ENCODE measurements at regions not wholly inside any gene's neighbourhood (a gene's known extent, or its start where the extent isn't known, plus 50 kb on each side); places are given as distances from the start of the nearest gene placed in this dataset.

DNA sequence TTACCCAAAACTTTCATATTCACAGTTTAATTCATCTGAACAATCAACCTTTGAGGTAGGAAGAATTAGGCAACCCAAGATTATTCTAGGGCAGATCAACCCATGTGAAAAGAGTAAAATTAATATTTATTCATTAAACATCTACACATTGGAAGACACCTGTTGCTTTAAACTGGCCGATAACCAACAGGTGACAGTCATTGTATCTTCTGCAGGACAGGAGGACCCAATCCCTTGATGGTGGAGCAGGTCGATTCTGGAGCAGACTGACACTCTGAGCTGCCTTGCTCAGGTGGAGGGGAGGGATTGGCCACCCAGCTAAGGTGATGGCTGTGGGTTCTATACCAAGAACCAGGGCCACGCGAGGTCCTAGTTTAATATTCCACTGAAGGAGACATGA is 230.3 kb downstream of the OSR1 start:
- TF ChIP-seq, protein P1, sequence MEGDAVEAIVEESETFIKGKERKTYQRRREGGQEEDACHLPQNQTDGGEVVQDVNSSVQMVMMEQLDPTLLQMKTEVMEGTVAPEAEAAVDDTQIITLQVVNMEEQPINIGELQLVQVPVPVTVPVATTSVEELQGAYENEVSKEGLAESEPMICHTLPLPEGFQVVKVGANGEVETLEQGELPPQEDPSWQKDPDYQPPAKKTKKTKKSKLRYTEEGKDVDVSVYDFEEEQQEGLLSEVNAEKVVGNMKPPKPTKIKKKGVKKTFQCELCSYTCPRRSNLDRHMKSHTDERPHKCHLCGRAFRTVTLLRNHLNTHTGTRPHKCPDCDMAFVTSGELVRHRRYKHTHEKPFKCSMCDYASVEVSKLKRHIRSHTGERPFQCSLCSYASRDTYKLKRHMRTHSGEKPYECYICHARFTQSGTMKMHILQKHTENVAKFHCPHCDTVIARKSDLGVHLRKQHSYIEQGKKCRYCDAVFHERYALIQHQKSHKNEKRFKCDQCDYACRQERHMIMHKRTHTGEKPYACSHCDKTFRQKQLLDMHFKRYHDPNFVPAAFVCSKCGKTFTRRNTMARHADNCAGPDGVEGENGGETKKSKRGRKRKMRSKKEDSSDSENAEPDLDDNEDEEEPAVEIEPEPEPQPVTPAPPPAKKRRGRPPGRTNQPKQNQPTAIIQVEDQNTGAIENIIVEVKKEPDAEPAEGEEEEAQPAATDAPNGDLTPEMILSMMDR (IDR thresholded peaks at IDR 0.05; ENCODE audit: low read depth, low read length, missing control alignments) = no peak
- in situ Hi-C loops (cut with HindIII; ENCODE audit: low sequenced_read_pairs) = no loop called here

DNA sequence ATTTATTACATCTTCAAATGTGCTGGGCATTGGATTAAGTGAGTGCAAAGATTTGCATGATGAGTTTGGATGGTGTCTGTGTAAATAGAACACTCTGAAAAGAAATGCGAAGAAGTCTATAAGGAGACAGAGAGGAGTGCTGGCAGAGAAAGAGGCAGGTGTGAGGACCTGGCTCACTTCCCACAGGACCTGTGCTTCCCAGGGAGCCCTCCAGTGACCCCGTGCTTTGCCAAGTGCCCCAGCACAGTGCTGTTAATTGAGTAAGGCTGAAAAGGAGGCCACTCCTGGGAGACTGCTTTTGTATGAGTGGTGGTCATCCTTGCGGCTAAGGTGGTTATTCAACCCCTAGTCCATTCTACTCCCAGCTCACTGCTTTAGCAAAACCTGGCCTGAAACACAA is 230.8 kb downstream of the OSR1 start:
- in situ Hi-C loops (cut with HindIII; ENCODE audit: low sequenced_read_pairs) = no loop called here
- H3K4me3 ChIP-seq (ENCODE audit: low read depth, low read length) = no peak overlapping the region
- DNase-seq (ENCODE audit: low read depth) = no peak
- TF ChIP-seq, protein P1 (IDR thresholded peaks at IDR 0.05; ENCODE audit: low read depth, low read length, missing control alignments) = no peak

More for the DNA sequence above, 230.3 kb downstream of the OSR1 start:
- DNase-seq (ENCODE audit: low read depth) = no peak
- no peak overlapping the region for H3K4me3 ChIP-seq (ENCODE audit: low read depth, low read length)

DNA sequence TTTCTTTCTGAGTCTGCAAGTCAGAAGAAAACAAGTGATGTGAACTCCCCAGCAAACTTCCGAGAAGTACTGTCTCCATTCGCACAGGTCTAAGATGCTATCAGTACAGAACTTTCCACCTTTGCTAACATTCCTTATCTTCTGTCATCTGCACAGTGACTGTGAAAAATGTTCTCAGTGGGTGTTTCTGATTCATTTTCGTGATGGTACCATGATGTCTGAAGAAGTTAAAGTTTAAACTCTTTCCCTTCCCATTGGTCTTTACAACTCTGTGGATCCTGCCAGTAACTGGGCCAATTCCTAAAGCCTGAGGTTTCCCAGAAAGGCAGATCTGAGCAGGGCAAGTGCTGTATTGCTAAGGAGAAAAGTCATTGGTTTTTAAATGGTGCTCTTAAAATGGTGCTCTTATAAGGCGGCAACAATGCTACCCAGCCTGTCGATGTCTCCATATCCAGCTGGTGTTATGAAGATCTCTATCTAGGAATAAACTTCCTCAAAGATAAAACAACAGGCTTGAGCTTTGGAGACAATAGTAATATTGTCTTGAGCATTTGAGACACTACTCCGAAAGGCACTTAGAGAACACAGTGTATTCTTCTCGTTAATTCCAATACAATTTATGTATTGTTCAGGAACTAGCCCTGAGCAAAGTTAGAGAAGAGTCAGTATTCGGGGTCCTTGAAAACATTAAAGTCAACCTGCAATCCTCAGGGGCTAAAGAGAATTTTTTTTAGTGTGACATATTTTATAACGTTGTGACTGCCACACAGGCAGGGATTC is 232.3 kb downstream of the OSR1 start:
- in situ Hi-C loops (cut with HindIII; ENCODE audit: low sequenced_read_pairs) = no loop called here
- TF ChIP-seq, protein P1 (IDR thresholded peaks at IDR 0.05; ENCODE audit: low read depth, low read length, missing control alignments) = no peak

DNA sequence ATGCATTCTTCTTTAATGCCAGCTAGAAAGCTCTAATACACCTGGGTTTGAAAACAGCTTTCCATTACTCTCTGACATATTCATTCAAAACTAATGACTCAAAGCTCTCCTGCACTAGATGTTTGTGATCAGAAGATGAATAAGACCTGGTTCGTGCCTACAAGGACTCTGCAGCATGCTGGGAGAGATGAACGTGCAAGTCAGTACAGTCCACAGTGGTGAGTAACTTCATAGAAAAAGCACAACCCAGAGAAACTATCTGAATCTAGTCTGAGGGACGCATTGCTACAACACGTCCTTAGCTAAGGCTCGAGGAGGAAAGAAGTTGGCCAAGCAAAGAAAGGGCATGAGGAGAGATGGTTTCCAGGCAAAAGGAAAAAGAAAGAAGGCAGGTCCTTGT is 234.3 kb downstream of the OSR1 start:
- TF ChIP-seq, protein P1 (IDR thresholded peaks at IDR 0.05; ENCODE audit: low read depth, low read length, missing control alignments) = no peak
- DNase-seq (ENCODE audit: low read depth) = no peak
- H3K4me3 ChIP-seq (ENCODE audit: low read depth, low read length) = no peak overlapping the region
- in situ Hi-C loops (cut with HindIII; ENCODE audit: low sequenced_read_pairs) = no loop called here

More for the DNA sequence above, 232.3 kb downstream of the OSR1 start:
- H3K4me3 ChIP-seq (ENCODE audit: low read depth, low read length) = no peak overlapping the region
- DNase-seq (ENCODE audit: low read depth) = no peak

DNA sequence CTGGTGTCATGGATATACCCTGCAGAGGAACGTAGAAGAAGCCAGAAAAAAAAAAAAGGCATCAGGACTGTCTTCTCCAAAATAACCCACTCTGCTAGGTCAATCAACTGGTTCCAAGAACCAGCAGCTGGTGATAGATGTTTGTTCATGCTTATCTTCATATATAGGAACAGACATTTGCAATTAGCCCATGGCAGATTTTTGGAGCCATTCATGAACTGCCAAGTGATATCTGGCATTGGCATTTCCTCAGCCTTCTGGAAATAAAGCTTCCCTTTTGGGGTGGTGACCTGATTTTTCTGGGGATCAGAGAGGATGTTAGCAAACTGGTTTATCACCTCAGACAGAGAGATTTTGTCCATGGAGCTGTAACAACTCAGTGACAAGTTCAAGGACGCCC is 234.9 kb downstream of the OSR1 start:
- in situ Hi-C loops (cut with HindIII; ENCODE audit: low sequenced_read_pairs) = no loop called here
- DNase-seq (ENCODE audit: low read depth) = no peak
- H3K4me3 ChIP-seq (ENCODE audit: low read depth, low read length) = no peak overlapping the region
- TF ChIP-seq, protein P1 (IDR thresholded peaks at IDR 0.05; ENCODE audit: low read depth, low read length, missing control alignments) = no peak

DNA sequence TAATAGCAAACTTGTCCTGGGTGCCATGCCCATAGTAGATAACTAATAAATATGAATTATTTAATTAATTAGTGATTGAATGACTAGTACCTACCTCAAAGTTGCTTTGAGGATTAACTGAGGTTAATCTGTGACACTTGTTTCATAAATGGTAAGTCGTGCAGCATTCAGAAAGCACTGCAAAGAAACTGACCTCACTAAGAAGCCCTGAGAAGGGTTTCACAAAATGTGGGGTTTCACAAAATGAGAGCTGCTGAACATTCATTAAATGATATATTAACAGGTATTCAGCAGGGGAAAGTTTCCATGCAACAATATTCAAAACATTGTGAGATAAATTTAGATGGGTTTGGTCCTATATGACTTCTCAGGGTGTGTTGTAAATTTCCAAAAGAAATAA is 236.2 kb downstream of the OSR1 start:
- TF ChIP-seq, protein P1 (IDR thresholded peaks at IDR 0.05; ENCODE audit: low read depth, low read length, missing control alignments) = no peak
- in situ Hi-C loops (cut with HindIII; ENCODE audit: low sequenced_read_pairs) = no loop called here
- no peak for DNase-seq (ENCODE audit: low read depth)
- no peak overlapping the region for H3K4me3 ChIP-seq (ENCODE audit: low read depth, low read length)

Measured in astrocyte of the cerebellum (primary cell).